HUES6 (cell line): ENCODE measurements at regions not wholly inside any gene's neighbourhood (a gene's known extent, or its start where the extent isn't known, plus 50 kb on each side); places are given as distances from the start of the nearest gene placed in this dataset.

Experiments used
- H3K27ac ChIP-seq: 2 replicates; pipeline ENCODE4 v1.7.0; 2013; ENCODE audit warnings: low read depth, mild to moderate bottlenecking, low read length, inconsistent platforms
- H3K27me3 ChIP-seq: 2 replicates; pipeline ENCODE4 v1.6.1; 2013; ENCODE audit warnings: low read length; ENCODE audit not compliant: control insufficient read depth, insufficient read depth
- H3K36me3 ChIP-seq: 2 replicates; pipeline ENCODE4 v1.6.1; 2013; ENCODE audit warnings: low read length; ENCODE audit not compliant: control insufficient read depth, insufficient read depth
- H3K4me1 ChIP-seq: 2 replicates; pipeline ENCODE4 v1.6.1; 2013; ENCODE audit warnings: low read length; ENCODE audit not compliant: control insufficient read depth, insufficient read depth
- H3K4me3 ChIP-seq: 2 replicates; pipeline ENCODE4 v1.5.1; 2013; ENCODE audit warnings: low read depth, low read length
- H3K9ac ChIP-seq: one replicate; pipeline ENCODE4 v1.6.1; 2013; ENCODE audit warnings: mild to moderate bottlenecking, low read length
- H3K9me3 ChIP-seq: 2 replicates; pipeline ENCODE4 v1.6.1; 2013; ENCODE audit warnings: low read depth, low read length; ENCODE audit not compliant: control insufficient read depth, insufficient read depth

DNA sequence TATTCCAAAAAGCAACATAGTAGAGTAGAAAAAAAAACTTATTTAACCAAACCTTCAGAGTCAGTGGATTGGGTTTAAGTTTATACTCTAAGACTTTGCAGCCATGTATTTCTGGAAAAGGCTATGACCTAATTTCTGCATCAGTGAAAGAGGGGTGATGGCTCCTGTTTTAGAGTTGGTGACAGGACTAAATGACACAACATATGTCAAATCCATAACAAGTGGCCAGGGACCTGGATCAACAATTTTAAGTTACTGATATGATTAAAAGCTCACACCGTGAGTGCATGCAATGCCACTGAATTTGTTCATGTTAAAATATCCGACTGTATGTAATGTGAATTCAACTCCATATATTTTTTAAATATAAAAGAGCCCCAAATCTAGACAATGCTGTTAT, 390.6 kb downstream of the TNS3 start:
- H3K27me3 ChIP-seq = no peaks in the 10 kb centered on the region
- H3K9ac ChIP-seq = no peak overlapping the region
- H3K4me3 ChIP-seq = no peak overlapping the region
- H3K27ac ChIP-seq = no peak overlapping the region
- H3K4me1 ChIP-seq = no peaks in the 10 kb centered on the region
- H3K36me3 ChIP-seq = no peaks in the 10 kb centered on the region
- no peaks in the 10 kb centered on the region for H3K9me3 ChIP-seq

DNA sequence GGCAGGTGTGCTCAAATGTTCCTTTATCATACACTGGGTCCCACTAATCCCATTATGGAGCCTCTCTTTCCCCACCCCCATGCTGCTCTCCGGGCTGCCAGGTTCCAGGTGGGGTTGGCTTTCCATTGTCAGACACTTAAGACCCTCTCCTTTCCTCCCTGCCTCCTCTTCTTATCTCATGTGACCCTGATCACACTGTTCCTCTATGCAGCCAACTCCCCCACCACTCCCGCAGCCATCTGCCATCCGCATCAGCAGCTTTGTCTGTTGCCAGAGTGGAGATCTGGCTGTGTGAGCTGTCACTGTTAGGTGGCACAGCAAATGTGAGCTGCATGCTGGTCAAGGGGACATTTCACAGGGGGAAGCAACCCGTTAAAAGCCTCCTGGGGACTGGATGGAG, 391.4 kb downstream of the TNS3 start:
- Histone ChIP-seq H3K27ac (no peak overlapping the region), H3K4me3 (no peak overlapping the region), H3K9ac (no peak overlapping the region)

GRCh38 chr7:47188653-47189315, 393.1 kb downstream of the TNS3 start:
- no peaks in the 10 kb centered on the region for H3K27me3 ChIP-seq
- no peaks in the 10 kb centered on the region for H3K4me1 ChIP-seq
- no peaks in the 10 kb centered on the region for H3K9me3 ChIP-seq
- H3K4me3 ChIP-seq = no peak overlapping the region
- no peak overlapping the region for H3K27ac ChIP-seq
- H3K9ac ChIP-seq = no peak overlapping the region
- H3K36me3 ChIP-seq = no peaks in the 10 kb centered on the region

More for the DNA sequence above, 391.4 kb downstream of the TNS3 start:
- Histone ChIP-seq H3K4me1 (no peaks in the 10 kb centered on the region), H3K27me3 (no peaks in the 10 kb centered on the region), H3K9me3 (no peaks in the 10 kb centered on the region), H3K36me3 (no peaks in the 10 kb centered on the region)

DNA sequence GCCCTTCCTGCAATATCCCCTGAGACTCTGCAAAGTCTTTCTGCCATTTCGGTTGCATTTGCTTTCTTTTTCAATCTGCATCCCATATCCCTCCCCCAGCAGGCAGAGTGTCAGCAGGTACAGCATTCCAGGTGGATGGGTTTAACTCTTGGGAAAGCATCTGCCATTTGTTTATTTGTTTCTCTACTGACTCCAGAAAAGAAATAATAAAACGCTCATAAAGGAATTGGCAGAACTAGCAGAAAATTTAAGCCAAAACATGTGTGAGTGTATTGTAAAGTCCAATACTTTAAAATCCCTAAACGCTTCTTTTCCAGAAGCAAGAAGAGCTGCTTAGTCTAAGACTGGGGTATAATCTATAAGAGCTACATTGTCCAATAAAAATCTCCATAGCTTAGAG, 393.8 kb downstream of the TNS3 start:
- no peaks in the 10 kb centered on the region for H3K27me3 ChIP-seq
- H3K27ac ChIP-seq = no peak overlapping the region
- H3K4me3 ChIP-seq = no peak overlapping the region
- H3K9me3 ChIP-seq = no peaks in the 10 kb centered on the region
- H3K4me1 ChIP-seq = no peaks in the 10 kb centered on the region
- no peak overlapping the region for H3K9ac ChIP-seq
- no peaks in the 10 kb centered on the region for H3K36me3 ChIP-seq

DNA sequence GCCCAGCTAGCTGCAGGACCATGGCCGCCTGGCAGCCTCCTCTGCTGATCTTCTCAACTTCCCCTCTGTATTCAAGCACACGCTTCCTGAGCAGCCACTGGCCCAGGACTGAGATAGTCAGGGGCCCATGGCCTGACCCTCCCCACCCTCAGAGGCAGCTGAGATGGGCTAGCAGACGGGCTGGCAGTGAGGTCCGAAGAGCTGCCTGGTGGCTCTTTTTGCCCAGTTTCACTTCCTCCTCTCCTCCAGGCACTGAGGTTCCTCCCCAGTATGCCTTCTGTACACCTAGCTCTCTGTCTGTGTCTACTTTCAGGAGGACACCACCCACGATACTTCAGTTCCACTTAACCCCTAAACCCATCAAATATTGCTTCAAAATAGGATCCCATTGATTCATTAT, 395.6 kb downstream of the TNS3 start:
- H3K27ac ChIP-seq = no peak overlapping the region
- H3K27me3 ChIP-seq = peaks cover 5% of the 10 kb centered on the region; the same call in 1 of the 2 replicates
- H3K9ac ChIP-seq = no peak overlapping the region

DNA sequence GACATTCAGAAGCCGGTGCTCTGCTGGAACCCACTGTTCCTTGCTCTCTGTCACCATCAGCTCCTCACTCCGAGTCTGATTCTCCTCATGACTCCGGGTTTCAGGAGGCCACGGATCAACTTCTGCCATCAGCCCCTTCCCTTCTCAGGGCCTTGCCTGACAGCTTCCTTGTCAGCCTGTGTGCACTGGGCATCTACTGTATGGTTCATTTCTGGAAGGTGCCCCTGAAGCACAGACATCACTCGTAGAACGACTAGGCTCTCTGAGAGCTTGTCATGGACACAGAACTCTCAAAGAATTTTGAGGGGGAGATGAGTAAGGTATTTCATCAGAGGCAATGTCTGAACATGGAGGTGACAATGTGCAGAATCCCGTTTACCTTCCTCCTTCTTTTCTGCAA, 396.1 kb downstream of the TNS3 start:
- Histone ChIP-seq H3K36me3 (no peaks in the 10 kb centered on the region), H3K4me1 (no peaks in the 10 kb centered on the region), H3K27me3 (peaks cover 5% of the 10 kb centered on the region; the same call in 1 of the 2 replicates), H3K4me3 (no peak overlapping the region), H3K27ac (no peak overlapping the region), H3K9ac (no peak overlapping the region), H3K9me3 (no peaks in the 10 kb centered on the region)

More for the DNA sequence above, 395.6 kb downstream of the TNS3 start:
- H3K36me3 ChIP-seq = no peaks in the 10 kb centered on the region
- H3K4me3 ChIP-seq = no peak overlapping the region
- no peaks in the 10 kb centered on the region for H3K4me1 ChIP-seq
- no peaks in the 10 kb centered on the region for H3K9me3 ChIP-seq

DNA sequence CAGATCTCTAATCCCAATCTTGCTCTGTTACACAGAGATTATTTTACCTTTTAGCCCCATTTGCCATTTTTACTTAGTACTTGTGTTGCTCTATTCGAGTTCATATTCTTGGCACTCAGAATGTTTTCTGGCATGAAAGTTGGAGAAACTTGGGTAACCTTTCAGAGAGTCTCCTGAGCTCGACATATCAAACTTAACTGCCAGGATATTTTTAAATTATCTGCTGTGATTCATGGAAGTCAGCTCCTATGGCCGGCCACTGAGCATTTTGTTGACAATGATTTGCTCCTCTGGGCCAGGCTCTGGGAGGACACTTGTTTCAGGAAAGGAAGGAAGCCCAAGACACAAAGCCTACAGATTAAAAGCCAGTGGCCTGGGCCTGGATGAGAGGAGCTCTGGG, 396.7 kb downstream of the TNS3 start:
- H3K27me3 ChIP-seq = peaks cover 5% of the 10 kb centered on the region; the same call in 1 of the 2 replicates
- H3K27ac ChIP-seq = no peak overlapping the region
- H3K9ac ChIP-seq = no peak overlapping the region
- H3K36me3 ChIP-seq = no peaks in the 10 kb centered on the region
- H3K9me3 ChIP-seq = no peaks in the 10 kb centered on the region
- no peaks in the 10 kb centered on the region for H3K4me1 ChIP-seq
- H3K4me3 ChIP-seq = no peak overlapping the region

DNA sequence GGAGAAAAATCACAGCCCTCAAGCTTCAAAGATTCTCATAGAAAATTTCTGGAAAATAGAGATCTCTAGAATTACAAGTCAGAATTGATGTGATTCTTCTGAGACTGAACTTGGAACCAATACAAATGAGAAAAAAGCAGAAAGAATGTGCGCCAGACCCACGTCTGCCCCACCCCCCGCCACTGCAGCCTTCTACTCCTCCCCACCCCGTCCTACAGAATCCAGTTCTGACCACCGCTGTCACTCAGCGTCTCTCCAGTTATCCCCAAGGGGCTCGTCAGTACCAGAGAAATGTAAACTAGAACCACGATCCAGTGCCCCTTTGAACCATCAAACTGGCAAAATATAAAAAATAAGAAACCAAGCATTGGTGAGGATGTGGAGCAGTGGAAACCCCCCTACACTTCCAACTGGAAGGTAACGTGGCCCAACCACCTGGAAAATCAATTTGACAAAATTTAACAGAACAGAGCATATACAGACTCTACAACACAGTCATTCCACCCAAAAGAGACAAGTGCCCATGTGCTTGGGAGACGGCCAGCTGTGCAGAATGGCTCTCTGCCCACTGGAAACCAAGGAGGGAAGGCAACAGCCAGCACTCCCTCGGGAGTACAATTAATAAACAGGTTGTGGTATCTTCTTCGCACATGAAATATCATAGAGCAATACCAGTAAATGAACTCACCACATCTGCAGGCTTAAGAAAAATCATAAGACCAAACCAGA, 397.9 kb downstream of the TNS3 start:
- Histone ChIP-seq H3K27me3 (peaks cover 5% of the 10 kb centered on the region; the same call in 1 of the 2 replicates), H3K4me3 (no peak overlapping the region), H3K4me1 (peaks cover 3% of the 10 kb centered on the region; the same call in 1 of the 2 replicates), H3K9ac (no peak overlapping the region), H3K27ac (no peak overlapping the region), H3K36me3 (no peaks in the 10 kb centered on the region), H3K9me3 (no peaks in the 10 kb centered on the region)

- H3K4me1 ChIP-seq = peaks cover 3% of the 10 kb centered on the region; the same call in 1 of the 2 replicates
- no peak overlapping the region for H3K27ac ChIP-seq
- H3K27me3 ChIP-seq = peaks cover 5% of the 10 kb centered on the region; the same call in 1 of the 2 replicates
- peaks cover under 1% of the 10 kb centered on the region; the same call in 1 of the 2 replicates for H3K9me3 ChIP-seq
- no peak overlapping the region for H3K9ac ChIP-seq
- H3K36me3 ChIP-seq = no peaks in the 10 kb centered on the region
- no peak overlapping the region for H3K4me3 ChIP-seq
Observed at GRCh38 chr7:47181746-47182361, 400.1 kb downstream of the TNS3 start.

DNA sequence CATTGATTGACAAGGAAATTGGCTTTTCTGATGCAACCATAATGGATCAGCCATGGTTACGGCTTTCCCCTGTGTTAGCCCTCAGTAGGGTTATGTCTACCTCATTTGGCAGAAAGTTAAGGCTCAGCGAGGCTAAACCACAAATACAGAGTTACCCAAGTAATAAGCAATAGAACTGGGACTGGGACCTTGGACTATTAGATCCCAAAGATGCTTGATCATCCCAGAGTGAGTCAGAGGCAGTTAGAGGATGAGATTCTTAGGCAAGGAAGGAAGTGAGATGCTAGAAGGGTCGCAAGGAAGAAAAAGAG, 401.4 kb downstream of the TNS3 start:
- Histone ChIP-seq H3K9ac (no peak overlapping the region), H3K36me3 (no peaks in the 10 kb centered on the region), H3K4me1 (peaks cover 3% of the 10 kb centered on the region; the same call in 1 of the 2 replicates), H3K27me3 (peaks cover 5% of the 10 kb centered on the region; the same call in 1 of the 2 replicates), H3K4me3 (no peak overlapping the region), H3K27ac (no peak overlapping the region), H3K9me3 (peaks cover 9% of the 10 kb centered on the region; the same call in 1 of the 2 replicates)
